ENCODE measurements at regions not wholly inside any gene's neighbourhood (a gene's known extent, or its start where the extent isn't known, plus 50 kb on each side); places are given as distances from the start of the nearest gene placed in this dataset.

DNA sequence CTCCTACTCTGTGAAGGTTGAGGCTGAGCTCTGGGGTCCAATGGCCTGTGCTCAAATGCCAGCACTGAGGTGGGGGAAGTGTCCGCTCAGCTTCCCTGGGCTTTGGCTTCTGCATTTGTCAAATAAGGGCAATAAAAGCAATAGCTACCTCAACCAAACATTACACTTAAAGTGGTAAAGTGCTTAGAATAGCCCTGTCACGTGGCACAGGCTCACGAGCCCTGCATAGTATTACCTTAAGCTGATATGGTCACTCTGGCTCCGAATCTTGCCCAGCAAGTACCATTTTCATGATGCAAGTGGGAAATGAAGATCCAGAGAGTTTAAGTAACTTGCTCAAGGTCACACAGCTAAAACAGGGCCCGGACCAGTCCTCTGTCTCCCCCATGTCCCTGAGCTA lies 451.1 kb upstream of the ZMIZ1 start:
- CTCF ChIA-PET: interaction anchor here (0.7 kb wide), 1 partner anchor 12 kb away, joined by 3 read pairs; no protein-coding TSS in a partner anchor
- H3K9ac ChIP-seq (ENCODE audit: low read length): no peak overlapping the region
- ATAC-seq: no peak

GRCh38 chr10:78618050-78618449 lies 450.7 kb upstream of the ZMIZ1 start:
- TF ChIP-seq EZH2 (IDR thresholded peaks at IDR 0.05; ENCODE audit: low read length, unreplicated experiment): no peak
- TF ChIP-seq CTCF (conservative IDR thresholded peaks at IDR 0.05; ENCODE audit: low read depth, low read length): no peak
- no peak for TF ChIP-seq EZH2phosphoT487 (IDR thresholded peaks at IDR 0.05; ENCODE audit: borderline replicate concordance, low read length)
- H3K9me3 ChIP-seq (ENCODE audit: low read length): no peaks in the 10 kb centered on the region
- no peaks in the 10 kb centered on the region for H3K36me3 ChIP-seq (ENCODE audit: low read depth, low read length)
- peaks cover 3% of the 10 kb centered on the region for H3F3A ChIP-seq (ENCODE audit: low read length, unreplicated experiment)
- H4K20me1 ChIP-seq (ENCODE audit: low read length): no peaks in the 10 kb centered on the region
- H3K27ac ChIP-seq (ENCODE audit: low read length): no peak overlapping the region
- no peak overlapping the region for H3K9ac ChIP-seq (ENCODE audit: low read length)
- no TSS peak for BruUV-seq (replicated peaks)
- ATAC-seq (no peak), DNase-seq (no peak)
- no peak overlapping the region for H3K4me3 ChIP-seq (ENCODE audit: low read length)
- ChIA-PET POLR2A (ENCODE audit: unreplicated experiment) (no interaction called here), CTCF (no interaction called here)
- H3K9me2 ChIP-seq (replicated peaks; ENCODE audit: low read length): no peaks in the 10 kb centered on the region
- H3K4me2 ChIP-seq (ENCODE audit: low read length): no peak overlapping the region
- H3K79me2 ChIP-seq (ENCODE audit: low read length): no peaks in the 10 kb centered on the region
- no peak overlapping the region for H2AFZ ChIP-seq (ENCODE audit: low read length)
- intact Hi-C loops (cut with micrococcal nuclease): no loop called here
- peaks cover 15% of the 10 kb centered on the region for H3K4me1 ChIP-seq (ENCODE audit: insufficient read depth, low read length)
- no peaks in the 10 kb centered on the region for H3K27me3 ChIP-seq (ENCODE audit: low read length)

More for the DNA sequence above, 451.1 kb upstream of the ZMIZ1 start:
- intact Hi-C loops (cut with micrococcal nuclease): no loop called here
- H3K9me3 ChIP-seq (ENCODE audit: low read length): no peaks in the 10 kb centered on the region
- no peaks in the 10 kb centered on the region for H3F3A ChIP-seq (ENCODE audit: low read length, unreplicated experiment)
- POLR2A ChIA-PET (ENCODE audit: unreplicated experiment): no interaction called here
- no peaks in the 10 kb centered on the region for H3K79me2 ChIP-seq (ENCODE audit: low read length)
- no peaks in the 10 kb centered on the region for H4K20me1 ChIP-seq (ENCODE audit: low read length)
- H3K4me2 ChIP-seq (ENCODE audit: low read length): no peak overlapping the region
- no peak overlapping the region for H2AFZ ChIP-seq (ENCODE audit: low read length)
- H3K4me3 ChIP-seq (ENCODE audit: low read length): no peak overlapping the region
- TF ChIP-seq CTCF (conservative IDR thresholded peaks at IDR 0.05; ENCODE audit: low read depth, low read length) (no peak), EZH2 (IDR thresholded peaks at IDR 0.05; ENCODE audit: low read length, unreplicated experiment) (no peak), EZH2phosphoT487 (IDR thresholded peaks at IDR 0.05; ENCODE audit: borderline replicate concordance, low read length) (no peak)
- BruUV-seq (replicated peaks): no TSS peak
- no peak overlapping the region for H3K27ac ChIP-seq (ENCODE audit: low read length)
- no peaks in the 10 kb centered on the region for H3K9me2 ChIP-seq (replicated peaks; ENCODE audit: low read length)
- H3K36me3 ChIP-seq (ENCODE audit: low read depth, low read length): no peaks in the 10 kb centered on the region
- H3K27me3 ChIP-seq (ENCODE audit: low read length): no peaks in the 10 kb centered on the region
- H3K4me1 ChIP-seq (ENCODE audit: insufficient read depth, low read length): peaks cover 11% of the 10 kb centered on the region
- DNase-seq: no peak

GRCh38 chr10:78619115-78619851 lies 449.5 kb upstream of the ZMIZ1 start:
- Histone ChIP-seq H3K27ac (ENCODE audit: low read length) (no peak overlapping the region), H2AFZ (ENCODE audit: low read length) (no peak overlapping the region), H3K4me3 (ENCODE audit: low read length) (no peak overlapping the region), H3K4me1 (ENCODE audit: insufficient read depth, low read length) (peaks cover 28% of the 10 kb centered on the region), H3K9ac (ENCODE audit: low read length) (no peak overlapping the region), H3K9me3 (ENCODE audit: low read length) (no peaks in the 10 kb centered on the region), H3K4me2 (ENCODE audit: low read length) (no peak overlapping the region), H4K20me1 (ENCODE audit: low read length) (no peaks in the 10 kb centered on the region), H3K79me2 (ENCODE audit: low read length) (no peaks in the 10 kb centered on the region), H3K36me3 (ENCODE audit: low read depth, low read length) (no peaks in the 10 kb centered on the region), H3F3A (ENCODE audit: low read length, unreplicated experiment) (peaks cover 10% of the 10 kb centered on the region), H3K9me2 (replicated peaks; ENCODE audit: low read length) (no peaks in the 10 kb centered on the region), H3K27me3 (ENCODE audit: low read length) (no peaks in the 10 kb centered on the region)
- CTCF ChIA-PET: no interaction called here
- DNase-seq (no peak), ATAC-seq (no peak)
- POLR2A ChIA-PET (ENCODE audit: unreplicated experiment): no interaction called here
- TF ChIP-seq EZH2phosphoT487 (IDR thresholded peaks at IDR 0.05; ENCODE audit: borderline replicate concordance, low read length): no peak
- TF ChIP-seq EZH2 (IDR thresholded peaks at IDR 0.05; ENCODE audit: low read length, unreplicated experiment): no peak
- no peak for TF ChIP-seq CTCF (conservative IDR thresholded peaks at IDR 0.05; ENCODE audit: low read depth, low read length)
- intact Hi-C loops (cut with micrococcal nuclease): no loop called here
- no TSS peak for BruUV-seq (replicated peaks)

All from PC-3 (cell line).